Psoas muscle (tissue), 7 donors: ENCODE measurements at regions not wholly inside any gene's neighbourhood (a gene's known extent, or its start where the extent isn't known, plus 50 kb on each side); places are given as distances from the start of the nearest gene placed in this dataset.

ENCODE experiments used
- ATAC-seq, 4 donors: fragments of 200-7000 bp; cut with Tn5 transposase; one replicate each; pipeline ENCODE4 v1.9.1; 2020; ENCODE audit warnings: moderate library complexity in 3 of 4, mild to moderate bottlenecking in 2 of 4
- DNase-seq, 2 donors: peaks; one replicate each; pipeline ENCODE4 v3.0.0-alpha.2; 2020
- H3K27ac ChIP-seq: fragments of 200-600 bp; one replicate; pipeline ENCODE4 v1.8.0; 2022
- H3K27me3 ChIP-seq, 3 donors: fragments of 200-600 bp in 1 of 3; one replicate each; pipeline versions ENCODE4 v1.6.1 to v1.8.0; 2013 to 2022; ENCODE audit warnings: low read length in 2 of 3, mild to moderate bottlenecking in 2 of 3, moderate library complexity in 1 of 3; ENCODE audit not compliant: insufficient read depth in 3 of 3
- H3K36me3 ChIP-seq, 2 donors: fragments of 200-600 bp in 1 of 2; one replicate each; pipeline versions ENCODE4 v1.6.1 to v1.8.0; 2013 to 2022; ENCODE audit warnings: low read depth in 1 of 2, mild to moderate bottlenecking in 1 of 2, moderate library complexity in 1 of 2; ENCODE audit not compliant: insufficient read depth in 1 of 2
- H3K4me1 ChIP-seq: fragments of 200-600 bp; one replicate; pipeline ENCODE4 v1.8.0; 2022
- H3K4me3 ChIP-seq: fragments of 200-600 bp; one replicate; pipeline ENCODE4 v1.8.0; 2022; ENCODE audit warnings: mild to moderate bottlenecking
- H3K9me3 ChIP-seq: fragments of 200-600 bp; one replicate; pipeline ENCODE4 v1.8.0; 2022
- WGBS, 3 donors: extraction: QIAGEN DNeasy Blood & Tissue Kit; methylation state at CpG; one replicate each; pipeline versions ENCODE4 v1.1.6 to v1.1.7; 2013; 5-methylcytosine and 5-hydroxymethylcytosine counted together
- intact Hi-C, 2 donors: fragments of 100-400 bp; cut with DNase I; formaldehyde crosslinking; loops; one replicate each; pipeline versions ENCODE4 v1.11.0 to v1.14.2; 2022
- TF ChIP-seq, protein P1 (sequence below): fragments of 200-600 bp; IDR thresholded peaks from one replicate; pipeline ENCODE4 v1.8.0; 2022; ENCODE audit warnings: antibody characterized with exemption
- donor health status: healthy with polysubstance abuse.
- donor health status: DM: no; HTN: no; CAD: no; lungs with moderate emphysema.
- donor health status: Bipolar disorder and iron deficiency.
- donor health status: healthy.
- donor health status: DM: yes; HTN: yes; CAD: no.
- donor health status: DM: no; HTN: no; CAD: no.
- donor health status: DM: yes; HTN: yes; CAD: no.

DNA sequence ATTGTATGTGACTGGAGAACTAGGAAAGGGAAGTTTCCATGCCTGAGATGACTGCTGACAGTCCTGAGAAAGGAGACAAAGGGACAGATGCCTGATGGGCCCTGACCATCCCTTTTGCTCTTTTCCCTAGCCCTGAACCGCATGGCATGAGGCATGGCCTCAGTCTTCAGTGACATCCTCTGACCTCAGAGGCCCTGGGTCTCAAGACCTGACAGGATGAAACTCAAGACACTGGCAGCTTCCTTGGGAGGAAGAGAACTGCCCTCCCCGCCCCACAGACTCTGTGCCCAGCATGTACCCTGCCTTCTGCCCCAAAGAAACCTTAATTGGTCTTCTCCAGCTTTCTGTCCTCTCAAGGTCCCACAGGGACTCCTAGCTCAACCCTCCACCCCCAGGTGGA, 444.1 kb downstream of the SOX6 start:
- H3K36me3 ChIP-seq, result no peaks in the 10 kb centered on the region
- DNase-seq (no peak), ATAC-seq (peak in 1 of 4 donors; percentile 18)
- H3K4me1 ChIP-seq, result no peaks in the 10 kb centered on the region
- 67 to 98% (median 73%) methylated on average over 2 of the region's 2 CpGs for WGBS, 3 donors
- intact Hi-C loops, result no loop called here
- no peaks in the 10 kb centered on the region for H3K27me3 ChIP-seq
- TF ChIP-seq, protein P1, sequence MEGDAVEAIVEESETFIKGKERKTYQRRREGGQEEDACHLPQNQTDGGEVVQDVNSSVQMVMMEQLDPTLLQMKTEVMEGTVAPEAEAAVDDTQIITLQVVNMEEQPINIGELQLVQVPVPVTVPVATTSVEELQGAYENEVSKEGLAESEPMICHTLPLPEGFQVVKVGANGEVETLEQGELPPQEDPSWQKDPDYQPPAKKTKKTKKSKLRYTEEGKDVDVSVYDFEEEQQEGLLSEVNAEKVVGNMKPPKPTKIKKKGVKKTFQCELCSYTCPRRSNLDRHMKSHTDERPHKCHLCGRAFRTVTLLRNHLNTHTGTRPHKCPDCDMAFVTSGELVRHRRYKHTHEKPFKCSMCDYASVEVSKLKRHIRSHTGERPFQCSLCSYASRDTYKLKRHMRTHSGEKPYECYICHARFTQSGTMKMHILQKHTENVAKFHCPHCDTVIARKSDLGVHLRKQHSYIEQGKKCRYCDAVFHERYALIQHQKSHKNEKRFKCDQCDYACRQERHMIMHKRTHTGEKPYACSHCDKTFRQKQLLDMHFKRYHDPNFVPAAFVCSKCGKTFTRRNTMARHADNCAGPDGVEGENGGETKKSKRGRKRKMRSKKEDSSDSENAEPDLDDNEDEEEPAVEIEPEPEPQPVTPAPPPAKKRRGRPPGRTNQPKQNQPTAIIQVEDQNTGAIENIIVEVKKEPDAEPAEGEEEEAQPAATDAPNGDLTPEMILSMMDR, result no peak
- no peak overlapping the region for H3K4me3 ChIP-seq
- no peaks in the 10 kb centered on the region for H3K9me3 ChIP-seq
- peak overlapping the region; percentile 9 for H3K27ac ChIP-seq

DNA sequence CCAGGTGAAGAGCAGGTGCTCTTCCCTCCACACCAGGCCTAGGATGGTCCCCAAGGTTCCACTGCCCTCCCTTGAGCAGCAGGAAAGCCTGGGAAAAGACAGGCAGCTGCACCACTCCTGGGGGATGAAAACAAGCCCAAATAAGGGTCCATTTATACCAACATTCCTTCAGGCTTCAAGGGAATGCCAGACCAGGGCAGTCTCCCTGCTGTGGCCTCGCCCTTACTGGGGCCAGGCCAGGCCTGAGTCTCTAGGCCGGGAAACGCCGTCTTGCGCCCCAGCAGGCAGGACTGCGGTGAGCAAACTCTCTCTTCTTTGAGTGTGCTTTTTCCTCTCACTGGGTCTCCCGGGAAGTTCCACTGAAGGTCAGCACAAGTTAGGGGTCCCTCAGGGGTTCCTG, 443.5 kb downstream of the SOX6 start:
- H3K27me3 ChIP-seq, result no peaks in the 10 kb centered on the region
- H3K9me3 ChIP-seq, result no peaks in the 10 kb centered on the region
- no peak overlapping the region for H3K4me3 ChIP-seq
- DNase-seq (no peak), ATAC-seq (no peak)
- H3K27ac ChIP-seq, result peak overlapping the region; percentile 30
- intact Hi-C loops, result no loop called here
- TF ChIP-seq, protein P1, result no peak
- H3K36me3 ChIP-seq, result no peaks in the 10 kb centered on the region
- 84 to 89% (median 85%) methylated on average over 7 of the region's 7 CpGs for WGBS, 3 donors
- H3K4me1 ChIP-seq, result no peaks in the 10 kb centered on the region

DNA sequence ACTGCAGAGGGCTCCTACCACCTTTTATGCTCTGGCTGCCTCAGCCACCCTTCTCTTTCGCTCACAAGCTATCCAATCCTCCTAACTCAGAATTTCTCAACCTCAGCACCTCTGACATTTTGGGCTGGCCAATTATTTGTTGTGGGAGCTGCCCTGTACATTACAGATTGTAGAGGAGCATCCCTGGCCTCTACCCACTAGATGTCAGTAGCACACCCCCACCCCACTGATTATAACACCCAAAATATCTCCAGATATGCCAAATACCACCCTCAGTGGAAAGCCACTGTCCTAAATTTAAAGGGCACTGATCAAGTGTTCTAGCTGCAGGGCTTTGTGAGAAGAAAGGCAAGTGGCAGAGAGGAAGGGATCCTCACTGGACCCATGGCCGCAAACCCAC, 443.1 kb downstream of the SOX6 start:
- intact Hi-C loops, result no loop called here
- TF ChIP-seq, protein P1, result no peak
- Histone ChIP-seq H3K27me3 (no peaks in the 10 kb centered on the region), H3K36me3 (no peaks in the 10 kb centered on the region), H3K4me3 (no peak overlapping the region), H3K27ac (peak overlapping the region; percentile 30), H3K9me3 (no peaks in the 10 kb centered on the region), H3K4me1 (no peaks in the 10 kb centered on the region)
- ATAC-seq, result no peak
- DNase-seq, result no peak
- WGBS, 3 donors, result 70 to 100% (median 89%) methylated on average over 2 of the region's 2 CpGs
